ENCODE measurements at regions not wholly inside any gene's neighbourhood (a gene's known extent, or its start where the extent isn't known, plus 50 kb on each side); places are given as distances from the start of the nearest gene placed in this dataset.

- TF ChIP-seq EZH2phosphoT487 (IDR thresholded peaks at IDR 0.05; ENCODE audit: low read depth, severe bottlenecking, unreplicated experiment) (no peak), CTCF (IDR thresholded peaks at IDR 0.05; ENCODE audit: poor library complexity) (no peak), EZH2 (IDR thresholded peaks at IDR 0.05; ENCODE audit: borderline replicate concordance) (no peak)
These were observed 55.0 kb upstream of the CDH12 start for GRCh38 chr5:22908129-22908528.

Measured in hepatocyte (in vitro differentiated cells).